HUES48 (cell line): ENCODE measurements at regions not wholly inside any gene's neighbourhood (a gene's known extent, or its start where the extent isn't known, plus 50 kb on each side); places are given as distances from the start of the nearest gene placed in this dataset.

ENCODE experiments used
- H3K27ac ChIP-seq: one replicate; pipeline ENCODE4 v1.7.0; 2013; ENCODE audit warnings: low read depth, low read length, inconsistent platforms
- H3K27me3 ChIP-seq: 2 replicates; pipeline ENCODE4 v1.6.1; 2013; ENCODE audit warnings: mild to moderate bottlenecking, low read length; ENCODE audit not compliant: control insufficient read depth, insufficient read depth
- H3K36me3 ChIP-seq: 2 replicates; pipeline ENCODE4 v1.6.1; 2013; ENCODE audit warnings: low read length; ENCODE audit not compliant: control insufficient read depth, insufficient read depth
- H3K4me1 ChIP-seq: 2 replicates; pipeline ENCODE4 v1.6.1; 2013; ENCODE audit warnings: mild to moderate bottlenecking, low read length; ENCODE audit not compliant: control insufficient read depth, insufficient read depth
- H3K4me3 ChIP-seq: 2 replicates; pipeline ENCODE4 v1.5.1; 2013; ENCODE audit warnings: mild to moderate bottlenecking, low read depth, low read length
- H3K9ac ChIP-seq: 2 replicates; pipeline ENCODE4 v1.6.1; 2013; ENCODE audit warnings: mild to moderate bottlenecking, low read depth, low read length, moderate library complexity
- H3K9me3 ChIP-seq: 2 replicates; pipeline ENCODE4 v1.6.1; 2013; ENCODE audit warnings: low read length; ENCODE audit not compliant: control insufficient read depth, insufficient read depth

DNA sequence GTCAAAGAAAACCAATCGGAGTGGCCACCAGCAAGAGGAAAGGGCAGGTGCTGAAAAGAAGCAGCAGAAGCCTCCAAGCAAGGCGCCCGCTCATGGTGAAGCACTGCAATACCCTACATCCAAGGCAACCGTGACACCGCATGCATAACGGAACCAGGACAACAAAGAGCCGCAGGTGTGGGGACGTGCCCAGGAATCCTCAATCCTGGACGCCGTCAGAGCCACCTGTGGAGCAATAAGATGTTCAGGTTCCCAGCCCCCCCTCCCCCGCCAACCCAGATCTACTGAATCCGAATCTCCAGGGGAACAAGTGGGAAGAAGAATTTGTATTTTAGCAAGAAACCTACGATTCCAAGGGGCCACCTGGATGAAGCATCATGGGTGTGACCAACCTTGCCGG, 70.8 kb downstream of the SHANK2 start:
- H3K4me1 ChIP-seq: no peaks in the 10 kb centered on the region
- H3K27ac ChIP-seq: no peak overlapping the region
- H3K27me3 ChIP-seq: no peaks in the 10 kb centered on the region
- H3K4me3 ChIP-seq: no peak overlapping the region
- no peaks in the 10 kb centered on the region for H3K9me3 ChIP-seq
- no peak overlapping the region for H3K9ac ChIP-seq
- no peaks in the 10 kb centered on the region for H3K36me3 ChIP-seq

DNA sequence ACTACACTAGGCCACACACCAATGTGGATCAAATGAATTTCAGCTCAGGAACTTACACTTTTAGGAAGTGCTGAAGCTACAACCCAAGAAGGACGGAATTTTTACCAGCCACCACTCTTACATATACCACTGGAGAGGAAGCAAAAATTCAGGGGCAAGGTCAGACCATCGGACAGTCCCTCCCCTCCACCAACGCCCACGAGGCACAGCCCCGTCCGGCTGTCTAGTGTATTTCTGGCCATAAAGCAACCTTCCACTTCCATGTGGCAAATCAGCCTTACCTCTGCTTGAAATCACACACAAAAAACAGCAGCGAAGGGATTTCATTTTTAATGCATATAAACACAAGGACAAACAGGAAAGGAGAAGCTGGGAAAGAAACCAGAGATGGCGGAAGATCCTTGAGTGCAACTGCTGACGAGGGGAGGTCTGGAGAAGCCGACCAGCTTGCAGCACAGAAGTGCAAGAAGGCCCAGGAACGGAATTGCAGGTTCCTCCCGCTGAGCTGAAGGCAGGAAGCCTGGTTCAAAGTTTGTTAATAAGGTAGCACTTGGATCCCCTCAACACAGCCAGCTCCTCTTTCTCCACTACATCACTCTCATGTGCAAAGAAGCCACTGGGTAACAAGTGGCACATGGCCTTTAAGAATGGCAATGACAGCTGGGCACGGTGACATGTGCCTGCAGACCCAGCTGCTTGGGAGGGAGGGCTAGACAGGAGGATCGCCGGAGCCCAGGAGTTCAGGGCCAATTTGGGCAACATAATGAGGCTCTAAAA, 71.5 kb downstream of the SHANK2 start:
- no peaks in the 10 kb centered on the region for H3K9me3 ChIP-seq
- H3K36me3 ChIP-seq: no peaks in the 10 kb centered on the region
- no peaks in the 10 kb centered on the region; the same call in 1 of the 2 replicates for H3K4me1 ChIP-seq
- H3K9ac ChIP-seq: no peak overlapping the region
- no peaks in the 10 kb centered on the region for H3K27me3 ChIP-seq
- H3K27ac ChIP-seq: no peak overlapping the region
- no peak overlapping the region for H3K4me3 ChIP-seq

DNA sequence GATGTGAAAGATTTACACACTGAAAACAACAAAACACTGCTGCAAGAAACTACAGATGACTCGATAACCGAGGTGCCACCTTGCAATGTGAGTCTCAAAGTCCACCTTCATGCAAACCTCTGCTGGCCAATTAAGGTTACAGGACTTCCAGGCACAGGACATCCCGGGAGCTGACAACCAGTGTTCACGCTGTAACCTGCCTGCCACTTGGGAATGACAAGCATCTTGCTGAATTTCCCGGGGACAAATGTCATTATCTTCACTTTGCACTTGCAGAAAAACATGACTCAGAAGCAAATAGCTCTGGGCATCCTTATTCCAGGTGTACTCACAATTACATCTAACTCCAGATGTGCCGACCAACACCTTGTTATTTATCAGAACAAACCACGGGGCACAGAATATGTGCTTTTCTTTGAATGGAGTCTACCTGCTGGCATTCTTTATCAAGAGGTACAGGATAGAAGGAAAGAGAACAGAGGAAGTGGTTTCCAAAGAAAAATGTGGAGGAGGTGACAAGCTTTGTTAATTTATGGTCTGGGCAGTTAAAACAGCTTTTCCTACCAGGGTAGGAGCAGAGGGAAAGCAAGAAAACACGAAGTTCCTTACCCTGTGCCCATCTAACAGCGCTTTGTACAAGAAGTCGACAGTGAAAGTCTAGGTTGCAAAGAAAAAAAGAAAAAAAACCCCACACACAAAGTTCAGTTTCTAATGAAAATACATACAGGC, 72.3 kb downstream of the SHANK2 start:
- Histone ChIP-seq H3K4me3 (no peak overlapping the region), H3K36me3 (no peaks in the 10 kb centered on the region), H3K27me3 (no peaks in the 10 kb centered on the region), H3K4me1 (peaks cover 8% of the 10 kb centered on the region), H3K9me3 (no peaks in the 10 kb centered on the region), H3K9ac (no peak overlapping the region), H3K27ac (no peak overlapping the region)

DNA sequence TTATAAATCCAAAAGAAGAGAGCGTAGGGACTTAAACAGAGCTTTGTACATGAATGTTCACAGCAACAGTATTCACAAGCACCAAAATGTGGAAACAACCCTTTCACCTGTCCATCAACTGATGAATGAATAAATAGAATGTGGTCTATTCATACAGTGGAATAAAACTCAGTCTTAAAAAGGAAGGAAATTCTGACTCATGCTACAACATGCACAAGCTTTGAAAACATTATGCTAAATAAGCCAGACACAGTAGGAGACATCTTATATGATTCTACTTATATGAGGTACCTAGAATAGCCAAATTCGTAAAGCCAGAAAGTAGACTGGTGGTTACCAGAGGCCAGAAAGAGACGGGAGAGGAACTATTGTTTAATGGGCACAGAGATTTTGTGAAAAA, 74.3 kb downstream of the SHANK2 start:
- Histone ChIP-seq H3K27ac (no peak overlapping the region), H3K9me3 (no peaks in the 10 kb centered on the region), H3K36me3 (no peaks in the 10 kb centered on the region), H3K4me1 (peaks cover 10% of the 10 kb centered on the region), H3K27me3 (no peaks in the 10 kb centered on the region), H3K9ac (no peak overlapping the region), H3K4me3 (no peak overlapping the region)

DNA sequence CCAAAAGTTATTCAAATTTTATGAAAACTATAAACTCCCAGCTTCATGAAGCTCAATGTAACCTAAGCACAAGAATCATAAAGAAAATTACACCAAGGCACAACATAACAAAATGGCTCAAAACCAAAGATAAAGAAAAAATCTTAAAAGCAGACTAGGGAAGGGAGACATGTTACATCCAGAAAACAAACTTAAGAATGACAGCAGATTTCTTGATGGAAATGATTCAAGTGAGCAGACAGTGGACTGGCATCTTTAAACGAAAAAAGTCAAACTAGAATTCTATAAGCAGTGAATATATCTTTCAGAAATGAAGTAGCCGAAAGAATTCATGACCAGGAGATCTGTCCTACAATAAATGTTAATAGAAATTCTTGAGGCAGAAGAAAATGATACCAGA, 75.6 kb downstream of the SHANK2 start:
- Histone ChIP-seq H3K4me1 (peaks cover 10% of the 10 kb centered on the region), H3K9ac (no peak overlapping the region), H3K9me3 (no peaks in the 10 kb centered on the region), H3K27me3 (no peaks in the 10 kb centered on the region), H3K27ac (no peak overlapping the region), H3K36me3 (no peaks in the 10 kb centered on the region), H3K4me3 (no peak overlapping the region)

DNA sequence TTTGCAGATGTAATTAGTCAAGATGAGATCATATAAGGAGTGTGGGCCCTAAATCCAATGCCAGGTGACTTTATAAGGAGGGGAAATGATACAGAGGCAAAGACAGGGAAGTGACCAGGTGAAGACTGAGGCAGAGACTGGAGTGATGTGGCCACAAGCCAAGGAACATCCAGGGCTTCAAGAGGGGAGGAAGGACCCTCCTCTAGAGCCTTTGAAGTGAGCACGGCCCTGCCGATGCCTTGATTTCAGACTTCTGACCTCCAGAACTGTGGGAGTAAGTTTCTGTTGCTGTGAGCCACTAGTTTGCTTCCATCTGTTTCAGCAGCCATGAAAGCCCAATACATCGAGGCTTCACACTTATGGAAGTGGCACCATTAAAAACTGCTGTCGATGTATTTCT, 78.7 kb downstream of the SHANK2 start:
- Histone ChIP-seq H3K9ac (no peak overlapping the region), H3K27me3 (no peaks in the 10 kb centered on the region), H3K4me1 (peaks cover 10% of the 10 kb centered on the region), H3K36me3 (no peaks in the 10 kb centered on the region), H3K9me3 (no peaks in the 10 kb centered on the region; the same call in 1 of the 2 replicates), H3K4me3 (no peak overlapping the region), H3K27ac (no peak overlapping the region)

DNA sequence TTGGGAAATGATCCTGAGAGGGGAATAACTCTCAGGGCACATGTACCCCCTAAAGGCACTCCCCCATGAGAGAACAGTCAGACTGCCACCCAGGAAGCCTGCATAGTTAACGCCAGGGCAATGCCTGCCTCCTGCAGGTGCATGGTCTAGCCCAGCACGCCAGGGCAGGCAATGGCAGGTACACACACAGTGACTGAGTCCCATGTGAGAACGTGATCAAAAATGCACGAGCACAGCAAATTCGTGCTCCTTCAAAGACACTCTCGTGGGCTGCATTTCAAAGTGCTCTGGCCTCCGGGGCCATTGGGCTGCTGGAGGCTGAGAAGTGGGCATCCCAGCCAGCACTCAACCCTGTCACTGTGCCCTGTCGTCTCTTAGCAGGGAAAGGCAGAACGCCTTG, 79.7 kb downstream of the SHANK2 start:
- Histone ChIP-seq H3K36me3 (no peaks in the 10 kb centered on the region), H3K27ac (no peak overlapping the region), H3K9ac (no peak overlapping the region), H3K4me3 (no peak overlapping the region), H3K9me3 (no peaks in the 10 kb centered on the region; the same call in 1 of the 2 replicates), H3K4me1 (peaks cover 10% of the 10 kb centered on the region), H3K27me3 (no peaks in the 10 kb centered on the region)

DNA sequence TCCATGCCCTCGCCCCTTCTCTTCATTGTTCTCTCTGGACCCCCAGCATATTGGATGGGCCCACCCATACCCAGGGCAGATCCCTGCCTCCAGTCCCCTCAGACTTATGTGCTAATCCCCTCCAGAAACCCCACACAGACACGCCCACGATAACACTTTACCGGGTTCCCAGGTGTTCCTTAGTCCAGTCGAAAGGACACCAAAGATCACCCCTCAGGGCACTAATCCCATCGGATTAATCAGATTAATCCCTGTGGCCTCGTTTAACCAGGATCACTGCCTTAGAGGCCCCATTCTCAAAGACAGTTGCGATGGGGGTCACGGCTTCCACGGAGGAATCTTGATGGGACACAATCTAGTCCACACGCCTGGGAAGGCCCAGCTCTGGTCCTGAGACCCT, 80.8 kb downstream of the SHANK2 start:
- Histone ChIP-seq H3K9ac (no peak overlapping the region), H3K4me3 (no peak overlapping the region), H3K27ac (no peak overlapping the region), H3K27me3 (no peaks in the 10 kb centered on the region), H3K9me3 (no peaks in the 10 kb centered on the region; the same call in 1 of the 2 replicates), H3K4me1 (peaks cover 10% of the 10 kb centered on the region), H3K36me3 (no peaks in the 10 kb centered on the region)

DNA sequence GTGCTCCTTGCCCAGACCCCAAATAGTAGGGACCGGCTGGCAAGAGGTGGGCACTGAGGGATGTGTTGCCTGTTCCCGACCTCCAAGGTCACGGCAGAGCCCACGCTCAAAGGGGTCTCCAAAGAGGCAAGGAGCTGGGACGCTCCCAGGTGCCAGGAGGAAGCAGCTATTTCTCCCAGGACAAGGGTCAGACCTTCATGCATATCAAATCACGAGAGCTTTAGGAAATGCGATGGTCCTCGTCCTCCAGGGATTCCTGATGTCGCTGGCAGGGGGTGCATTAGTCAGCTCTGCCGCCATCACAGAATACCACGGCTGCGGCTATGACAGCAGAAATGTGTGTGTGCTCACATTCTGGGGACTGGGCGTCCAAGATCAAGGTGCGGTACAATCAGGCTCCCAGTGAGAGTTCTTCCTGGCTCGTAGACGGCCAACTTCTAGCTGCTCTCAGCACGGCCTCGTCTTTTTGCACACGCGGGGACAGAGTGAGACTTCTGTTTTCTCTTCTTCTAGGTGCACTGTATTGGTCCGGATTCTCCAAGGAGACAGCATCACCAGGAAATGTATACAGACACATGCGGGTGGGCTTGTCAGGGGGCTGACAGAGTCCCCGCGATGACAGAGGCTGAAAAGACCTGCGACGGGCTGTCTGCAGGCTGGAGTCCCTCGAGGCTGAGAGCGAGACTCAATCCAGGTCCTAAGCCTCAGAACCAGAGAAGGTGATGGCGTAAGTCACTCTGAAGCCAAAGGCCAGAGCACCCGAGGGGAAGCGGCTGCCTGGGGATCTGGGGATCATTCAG, 81.6 kb downstream of the SHANK2 start:
- Histone ChIP-seq H3K4me3 (no peak overlapping the region), H3K27me3 (no peaks in the 10 kb centered on the region), H3K9me3 (no peaks in the 10 kb centered on the region; the same call in 1 of the 2 replicates), H3K4me1 (peaks cover 10% of the 10 kb centered on the region), H3K27ac (no peak overlapping the region), H3K9ac (no peak overlapping the region), H3K36me3 (0 out of 2 replicates have a peak, but pooled peaks cover 2% of the 10 kb centered on the region)

DNA sequence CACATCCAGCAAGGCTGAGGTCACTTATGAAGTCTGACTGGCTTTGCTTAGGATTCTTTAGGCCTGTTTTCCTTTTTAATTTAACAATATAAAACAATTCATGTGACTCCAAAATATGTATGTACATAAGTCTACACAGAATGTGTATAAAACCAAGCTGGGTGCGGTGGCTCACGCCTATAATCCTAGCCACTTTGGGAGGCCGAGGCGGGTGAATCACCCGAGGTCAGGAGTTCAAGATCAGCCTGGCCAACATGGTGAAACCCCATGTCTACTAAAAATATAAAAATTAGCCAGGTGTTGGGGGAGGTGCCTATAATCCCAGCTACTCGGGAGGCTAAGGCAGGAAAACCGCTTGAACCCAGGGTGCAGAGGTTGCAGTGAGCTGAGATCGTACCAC, 83.1 kb downstream of the SHANK2 start:
- no peaks in the 10 kb centered on the region; the same call in 1 of the 2 replicates for H3K9me3 ChIP-seq
- no peaks in the 10 kb centered on the region for H3K27me3 ChIP-seq
- H3K36me3 ChIP-seq: 0 out of 2 replicates have a peak, but pooled peaks cover 2% of the 10 kb centered on the region
- no peaks in the 10 kb centered on the region for H3K4me1 ChIP-seq
- H3K9ac ChIP-seq: no peak overlapping the region
- H3K27ac ChIP-seq: no peak overlapping the region
- no peak overlapping the region for H3K4me3 ChIP-seq
